Ammon's horn (tissue), 1 donor: ENCODE measurements at regions not wholly inside any gene's neighbourhood (a gene's known extent, or its start where the extent isn't known, plus 50 kb on each side); places are given as distances from the start of the nearest gene placed in this dataset.

Experiments
- DNase-seq: peaks from one replicate; pipeline ENCODE4 v3.0.0-alpha.2; 2016; ENCODE audit warnings: low spot score

GRCh38 chr6:56407883-56408410, 160.6 kb upstream of the COL21A1 start:
- DNase-seq: no peak

GRCh38 chr6:56406276-56407269, 159.2 kb upstream of the COL21A1 start:
- no peak for DNase-seq

GRCh38 chr6:56404599-56404998, 157.2 kb upstream of the COL21A1 start:
- no peak for DNase-seq

GRCh38 chr6:56403745-56404144, 156.4 kb upstream of the COL21A1 start:
- DNase-seq: peak; percentile 27

- no peak for DNase-seq
These were observed 154.2 kb upstream of the COL21A1 start for GRCh38 chr6:56401477-56402070.

- no peak for DNase-seq
These were observed 152.9 kb upstream of the COL21A1 start for GRCh38 chr6:56400273-56400672.

GRCh38 chr6:56399672-56400263, 152.4 kb upstream of the COL21A1 start:
- no peak for DNase-seq

GRCh38 chr6:56399250-56399671, 151.9 kb upstream of the COL21A1 start:
- no peak for DNase-seq

GRCh38 chr6:56396435-56396834, 149.1 kb upstream of the COL21A1 start:
- no peak for DNase-seq

- no peak for DNase-seq
These were observed 146.5 kb upstream of the COL21A1 start for GRCh38 chr6:56393615-56394612.

GRCh38 chr6:56388415-56388755, 141.0 kb upstream of the COL21A1 start:
- DNase-seq: no peak

- DNase-seq: no peak
These were observed 140.4 kb upstream of the COL21A1 start for GRCh38 chr6:56387621-56388414.

- no peak for DNase-seq
These were observed 139.3 kb upstream of the COL21A1 start for GRCh38 chr6:56386717-56387116.

GRCh38 chr6:56385981-56386593, 138.7 kb upstream of the COL21A1 start:
- DNase-seq: no peak

GRCh38 chr6:56383160-56383559, 135.8 kb upstream of the COL21A1 start:
- no peak for DNase-seq

GRCh38 chr6:56382416-56382940, 135.1 kb upstream of the COL21A1 start:
- DNase-seq: no peak

- DNase-seq: no peak
These were observed 134.4 kb upstream of the COL21A1 start for GRCh38 chr6:56381801-56382251.

GRCh38 chr6:56380476-56380875, 133.1 kb upstream of the COL21A1 start:
- DNase-seq: no peak

GRCh38 chr6:56378966-56379585, 131.7 kb upstream of the COL21A1 start:
- DNase-seq: no peak
